Effector memory CD8-positive, alpha-beta T cell (primary cell): ENCODE measurements at regions not wholly inside any gene's neighbourhood (a gene's known extent, or its start where the extent isn't known, plus 50 kb on each side); places are given as distances from the start of the nearest gene placed in this dataset.
"Not testable (repeated sequence)": the region's sequence is repeated elsewhere in the genome, so short reads cannot be mapped to it uniquely, and the experiment has no call there.

ENCODE experiments used
- ATAC-seq: fragments of 150-1000 bp; cut with Tn5 transposase; replicated peaks from 2 replicates; pipeline ENCODE4 v1.10.0; 2021; ENCODE audit warnings: mild to moderate bottlenecking, moderate library complexity
- DNase-seq, 3 experiments: peaks; one replicate each; pipeline ENCODE4 v3.0.0; 2021
- H3K27ac Mint-ChIP-seq, 2 donors: one replicate each; pipeline ENCODE4 v1.8.0; 2022; ENCODE audit warnings: mild to moderate bottlenecking in 2 of 2, mixed read lengths in 2 of 2, moderate library complexity in 2 of 2
- H3K27me3 Mint-ChIP-seq, 2 donors: one replicate each; pipeline ENCODE4 v1.8.0; 2022; ENCODE audit warnings: mixed read lengths in 2 of 2
- H3K36me3 Mint-ChIP-seq: one replicate; pipeline ENCODE4 v1.8.0; 2022; ENCODE audit warnings: mild to moderate bottlenecking, moderate library complexity, mixed read lengths; ENCODE audit not compliant: insufficient read depth
- H3K4me1 Mint-ChIP-seq, 2 donors: one replicate each; pipeline ENCODE4 v1.8.0; 2022; ENCODE audit warnings: low read depth in 2 of 2, mixed read lengths in 2 of 2
- H3K4me3 Mint-ChIP-seq, 2 donors: one replicate each; pipeline ENCODE4 v1.8.0; 2022; ENCODE audit warnings: mild to moderate bottlenecking in 2 of 2, mixed read lengths in 2 of 2, moderate library complexity in 2 of 2
- H3K9me3 Mint-ChIP-seq, 2 donors: one replicate each; pipeline ENCODE4 v1.8.0; 2022; ENCODE audit warnings: mixed read lengths in 2 of 2

- Mint-ChIP-seq H3K36me3 (no peaks in the 10 kb centered on the region), H3K27me3 (no peaks in the 10 kb centered on the region), H3K27ac (no peak overlapping the region), H3K4me1 (no peaks in the 10 kb centered on the region), H3K9me3 (peaks cover 0 to 10% of the 10 kb centered on the region in 2 donors), H3K4me3 (no peak overlapping the region)
- DNase-seq = no peak
- ATAC-seq = no peak
Observed at GRCh38 chr21:18831942-18832676, 428.5 kb upstream of the TMPRSS15 start.

GRCh38 chr21:18832950-18833349, 429.4 kb upstream of the TMPRSS15 start:
- ATAC-seq = no peak
- peaks cover 0 to 10% of the 10 kb centered on the region in 2 donors for H3K9me3 Mint-ChIP-seq
- no peak for DNase-seq
- H3K36me3 Mint-ChIP-seq = no peaks in the 10 kb centered on the region
- no peak overlapping the region for H3K4me3 Mint-ChIP-seq
- H3K4me1 Mint-ChIP-seq = no peaks in the 10 kb centered on the region
- no peaks in the 10 kb centered on the region for H3K27me3 Mint-ChIP-seq
- H3K27ac Mint-ChIP-seq = no peak overlapping the region

- not testable (repeated sequence) for H3K27me3 Mint-ChIP-seq, DNase-seq, ATAC-seq, H3K4me3 Mint-ChIP-seq, H3K4me1 Mint-ChIP-seq, H3K27ac Mint-ChIP-seq, H3K36me3 Mint-ChIP-seq
- peaks cover 0 to 10% of the 10 kb centered on the region in 2 donors for H3K9me3 Mint-ChIP-seq
Observed at GRCh38 chr21:18834121-18834520, 430.5 kb upstream of the TMPRSS15 start.

- H3K27ac Mint-ChIP-seq = no peak overlapping the region
- DNase-seq (no peak), ATAC-seq (no peak)
- no peaks in the 10 kb centered on the region for H3K36me3 Mint-ChIP-seq
- no peaks in the 10 kb centered on the region for H3K4me1 Mint-ChIP-seq
- H3K9me3 Mint-ChIP-seq = peaks cover 0 to 7% of the 10 kb centered on the region in 2 donors
- no peaks in the 10 kb centered on the region for H3K27me3 Mint-ChIP-seq
- H3K4me3 Mint-ChIP-seq = no peak overlapping the region
Observed at GRCh38 chr21:18840239-18840638, 436.7 kb upstream of the TMPRSS15 start.

GRCh38 chr21:18857606-18858005, 454.0 kb upstream of the TMPRSS15 start:
- H3K4me3 Mint-ChIP-seq = not testable (repeated sequence)

GRCh38 chr21:18869104-18869503, 465.5 kb upstream of the TMPRSS15 start:
- Mint-ChIP-seq H3K36me3 (no peaks in the 10 kb centered on the region), H3K9me3 (peaks cover 0 to 2% of the 10 kb centered on the region in 2 donors)

More at GRCh38 chr21:18857606-18858005, 454.0 kb upstream of the TMPRSS15 start:
- not testable (repeated sequence) for DNase-seq, ATAC-seq, H3K4me1 Mint-ChIP-seq, H3K36me3 Mint-ChIP-seq, H3K27me3 Mint-ChIP-seq, H3K27ac Mint-ChIP-seq
- H3K9me3 Mint-ChIP-seq = peaks cover 8 to 18% of the 10 kb centered on the region in 2 donors

GRCh38 chr21:18877917-18878316, 474.3 kb upstream of the TMPRSS15 start:
- H3K27ac Mint-ChIP-seq = no peak overlapping the region

More at GRCh38 chr21:18869104-18869503, 465.5 kb upstream of the TMPRSS15 start:
- no peak for ATAC-seq
- H3K27me3 Mint-ChIP-seq = no peaks in the 10 kb centered on the region
- no peak overlapping the region for H3K4me3 Mint-ChIP-seq
- H3K27ac Mint-ChIP-seq = no peak overlapping the region
- H3K4me1 Mint-ChIP-seq = no peaks in the 10 kb centered on the region
- DNase-seq = no peak

GRCh38 chr21:18887922-18888602, 484.5 kb upstream of the TMPRSS15 start:
- H3K27ac Mint-ChIP-seq = no peak overlapping the region
- H3K27me3 Mint-ChIP-seq = no peaks in the 10 kb centered on the region
- ATAC-seq (no peak), DNase-seq (no peak)
- peaks cover 5 to 19% of the 10 kb centered on the region in 2 donors for H3K9me3 Mint-ChIP-seq
- no peak overlapping the region for H3K4me3 Mint-ChIP-seq
- H3K4me1 Mint-ChIP-seq = no peaks in the 10 kb centered on the region
- no peaks in the 10 kb centered on the region for H3K36me3 Mint-ChIP-seq

More at GRCh38 chr21:18877917-18878316, 474.3 kb upstream of the TMPRSS15 start:
- Mint-ChIP-seq H3K27me3 (no peaks in the 10 kb centered on the region), H3K4me3 (no peak overlapping the region), H3K4me1 (no peaks in the 10 kb centered on the region), H3K36me3 (no peaks in the 10 kb centered on the region), H3K9me3 (peaks cover 10 to 11% of the 10 kb centered on the region in 2 donors)
- ATAC-seq (no peak), DNase-seq (no peak)

GRCh38 chr21:18893406-18893805, 489.8 kb upstream of the TMPRSS15 start:
- Mint-ChIP-seq H3K27me3 (no peaks in the 10 kb centered on the region), H3K9me3 (peaks cover 0 to 15% of the 10 kb centered on the region in 2 donors), H3K27ac (no peak overlapping the region), H3K4me1 (no peaks in the 10 kb centered on the region), H3K4me3 (no peak overlapping the region), H3K36me3 (no peaks in the 10 kb centered on the region)
- DNase-seq = no peak
- ATAC-seq = no peak

GRCh38 chr21:18894387-18894786, 490.8 kb upstream of the TMPRSS15 start:
- Mint-ChIP-seq H3K27ac (no peak overlapping the region), H3K4me3 (no peak overlapping the region), H3K27me3 (no peaks in the 10 kb centered on the region), H3K9me3 (peaks cover 2 to 15% of the 10 kb centered on the region in 2 donors), H3K36me3 (no peaks in the 10 kb centered on the region), H3K4me1 (no peaks in the 10 kb centered on the region)
- DNase-seq (no peak), ATAC-seq (no peak)

GRCh38 chr21:18899261-18899660, 495.7 kb upstream of the TMPRSS15 start:
- H3K4me1 Mint-ChIP-seq = no peaks in the 10 kb centered on the region
- peaks cover 2 to 9% of the 10 kb centered on the region in 2 donors for H3K9me3 Mint-ChIP-seq
- no peaks in the 10 kb centered on the region for H3K36me3 Mint-ChIP-seq
- H3K27ac Mint-ChIP-seq = no peak overlapping the region
- DNase-seq (no peak), ATAC-seq (no peak)
- no peaks in the 10 kb centered on the region for H3K27me3 Mint-ChIP-seq
- no peak overlapping the region for H3K4me3 Mint-ChIP-seq

GRCh38 chr21:18902660-18903059, 499.1 kb upstream of the TMPRSS15 start:
- no peaks in the 10 kb centered on the region for H3K4me1 Mint-ChIP-seq
- no peak overlapping the region for H3K27ac Mint-ChIP-seq
- peaks cover 0 to 10% of the 10 kb centered on the region in 2 donors for H3K9me3 Mint-ChIP-seq
- no peaks in the 10 kb centered on the region for H3K27me3 Mint-ChIP-seq
- H3K36me3 Mint-ChIP-seq = no peaks in the 10 kb centered on the region
- no peak for ATAC-seq
- DNase-seq = no peak
- H3K4me3 Mint-ChIP-seq = no peak overlapping the region

- no peaks in the 10 kb centered on the region for H3K27me3 Mint-ChIP-seq
- no peak overlapping the region for H3K27ac Mint-ChIP-seq
- no peak for DNase-seq
- H3K4me3 Mint-ChIP-seq = no peak overlapping the region
- H3K36me3 Mint-ChIP-seq = no peaks in the 10 kb centered on the region
- peaks cover 0 to 14% of the 10 kb centered on the region in 2 donors for H3K9me3 Mint-ChIP-seq
- no peaks in the 10 kb centered on the region for H3K4me1 Mint-ChIP-seq
- no peak for ATAC-seq
Observed at GRCh38 chr21:18907076-18907475, 503.5 kb upstream of the TMPRSS15 start.

- no peaks in the 10 kb centered on the region for H3K4me1 Mint-ChIP-seq
Observed at GRCh38 chr21:18908641-18909040, 505.1 kb upstream of the TMPRSS15 start.

More at GRCh38 chr21:18908641-18909040, 505.1 kb upstream of the TMPRSS15 start:
- ATAC-seq = no peak
- Mint-ChIP-seq H3K36me3 (no peaks in the 10 kb centered on the region), H3K9me3 (peaks cover 0 to 14% of the 10 kb centered on the region in 2 donors), H3K27ac (no peak overlapping the region), H3K27me3 (no peaks in the 10 kb centered on the region), H3K4me3 (no peak overlapping the region)
- DNase-seq = no peak
